ENCODE measurements at regions not wholly inside any gene's neighbourhood (a gene's known extent, or its start where the extent isn't known, plus 50 kb on each side); places are given as distances from the start of the nearest gene placed in this dataset.

GRCh38 chr15:47437491-47437890 is 279.8 kb upstream of the SEMA6D start:
- peaks cover 14% of the 10 kb centered on the region for H3K9me3 Mint-ChIP-seq (ENCODE audit: low read depth, unreplicated experiment)
- H3K36me3 Mint-ChIP-seq (ENCODE audit: insufficient read depth, unreplicated experiment) = no peaks in the 10 kb centered on the region
- no peak overlapping the region for H3K4me3 Mint-ChIP-seq (ENCODE audit: low read depth, unreplicated experiment)
- TF ChIP-seq CTCF (IDR thresholded peaks at IDR 0.05; ENCODE audit: unreplicated experiment) = no peak
- no peaks in the 10 kb centered on the region for H3K4me1 Mint-ChIP-seq (ENCODE audit: low read depth, unreplicated experiment)
- no TSS peak for BruUV-seq (replicated peaks)
- no peak overlapping the region for H3K27ac Mint-ChIP-seq (ENCODE audit: unreplicated experiment)
- intact Hi-C loops (cut with micrococcal nuclease; ENCODE audit: unreplicated experiment) = no loop called here
- no peak for DNase-seq
- H3K27me3 Mint-ChIP-seq (ENCODE audit: unreplicated experiment) = no peaks in the 10 kb centered on the region
- CTCF ChIA-PET = no interaction called here

GRCh38 chr15:47439146-47440111 is 277.9 kb upstream of the SEMA6D start:
- no peak overlapping the region for H3K27ac Mint-ChIP-seq (ENCODE audit: unreplicated experiment)
- BruUV-seq (replicated peaks) = no TSS peak
- H3K9me3 Mint-ChIP-seq (ENCODE audit: low read depth, unreplicated experiment) = peaks cover 13% of the 10 kb centered on the region
- no peak for DNase-seq
- CTCF ChIA-PET = no interaction called here
- intact Hi-C loops (cut with micrococcal nuclease; ENCODE audit: unreplicated experiment) = no loop called here
- no peaks in the 10 kb centered on the region for H3K27me3 Mint-ChIP-seq (ENCODE audit: unreplicated experiment)
- H3K4me1 Mint-ChIP-seq (ENCODE audit: low read depth, unreplicated experiment) = no peaks in the 10 kb centered on the region
- H3K36me3 Mint-ChIP-seq (ENCODE audit: insufficient read depth, unreplicated experiment) = no peaks in the 10 kb centered on the region
- TF ChIP-seq CTCF (IDR thresholded peaks at IDR 0.05; ENCODE audit: unreplicated experiment) = no peak
- no peak overlapping the region for H3K4me3 Mint-ChIP-seq (ENCODE audit: low read depth, unreplicated experiment)

- H3K9me3 Mint-ChIP-seq (ENCODE audit: low read depth, unreplicated experiment) = peaks cover 16% of the 10 kb centered on the region
- H3K27ac Mint-ChIP-seq (ENCODE audit: unreplicated experiment) = no peak overlapping the region
- no peaks in the 10 kb centered on the region for H3K27me3 Mint-ChIP-seq (ENCODE audit: unreplicated experiment)
- no peak for DNase-seq
- H3K4me3 Mint-ChIP-seq (ENCODE audit: low read depth, unreplicated experiment) = no peak overlapping the region
- intact Hi-C loops (cut with micrococcal nuclease; ENCODE audit: unreplicated experiment) = no loop called here
- TF ChIP-seq CTCF (IDR thresholded peaks at IDR 0.05; ENCODE audit: unreplicated experiment) = no peak
- CTCF ChIA-PET = no interaction called here
- no peaks in the 10 kb centered on the region for H3K36me3 Mint-ChIP-seq (ENCODE audit: insufficient read depth, unreplicated experiment)
- no TSS peak for BruUV-seq (replicated peaks)
- no peaks in the 10 kb centered on the region for H3K4me1 Mint-ChIP-seq (ENCODE audit: low read depth, unreplicated experiment)
Observed at GRCh38 chr15:47442371-47442770, 274.9 kb upstream of the SEMA6D start.

GRCh38 chr15:47443839-47444238 is 273.5 kb upstream of the SEMA6D start:
- intact Hi-C loops (cut with micrococcal nuclease; ENCODE audit: unreplicated experiment) = no loop called here
- Mint-ChIP-seq H3K27ac (ENCODE audit: unreplicated experiment) (no peak overlapping the region), H3K9me3 (ENCODE audit: low read depth, unreplicated experiment) (peaks cover 16% of the 10 kb centered on the region), H3K4me1 (ENCODE audit: low read depth, unreplicated experiment) (no peaks in the 10 kb centered on the region), H3K27me3 (ENCODE audit: unreplicated experiment) (no peaks in the 10 kb centered on the region), H3K4me3 (ENCODE audit: low read depth, unreplicated experiment) (no peak overlapping the region), H3K36me3 (ENCODE audit: insufficient read depth, unreplicated experiment) (no peaks in the 10 kb centered on the region)
- CTCF ChIA-PET = no interaction called here
- BruUV-seq (replicated peaks) = no TSS peak
- DNase-seq = no peak
- TF ChIP-seq CTCF (IDR thresholded peaks at IDR 0.05; ENCODE audit: unreplicated experiment) = no peak
